Epithelial cell of prostate (primary cell): ENCODE measurements at regions not wholly inside any gene's neighbourhood (a gene's known extent, or its start where the extent isn't known, plus 50 kb on each side); places are given as distances from the start of the nearest gene placed in this dataset.
"Not testable (repeated sequence)": the region's sequence is repeated elsewhere in the genome, so short reads cannot be mapped to it uniquely, and the experiment has no call there.

ENCODE experiments used
- DNase-seq: peaks from one replicate; pipeline ENCODE4 v3.0.0-alpha.2; 2011; ENCODE audit warnings: low read depth, low spot score
- H3K27ac ChIP-seq: fragments of 450-650 bp; 2 replicates; pipeline ENCODE4 v1.5.1; 2017; ENCODE audit warnings: mild to moderate bottlenecking

GRCh38 chr6:109257494-109257893, 124.8 kb downstream of the CD164 start:
- H3K27ac ChIP-seq = no peak overlapping the region
- no peak for DNase-seq

GRCh38 chr6:109255946-109256640, 126.2 kb downstream of the CD164 start:
- no peak for DNase-seq
- H3K27ac ChIP-seq = no peak overlapping the region

GRCh38 chr6:109255087-109255486, 127.2 kb downstream of the CD164 start:
- no peak overlapping the region for H3K27ac ChIP-seq
- DNase-seq = no peak

- no peak for DNase-seq
- H3K27ac ChIP-seq = no peak overlapping the region
Observed at GRCh38 chr6:109253366-109253765, 128.9 kb downstream of the CD164 start.

GRCh38 chr6:109252261-109253041, 129.8 kb downstream of the CD164 start:
- H3K27ac ChIP-seq = no peak overlapping the region
- DNase-seq = no peak

- H3K27ac ChIP-seq = no peak overlapping the region
- no peak for DNase-seq
Observed at GRCh38 chr6:109251839-109252238, 130.4 kb downstream of the CD164 start.

GRCh38 chr6:109250544-109251156, 131.6 kb downstream of the CD164 start:
- not testable (repeated sequence) for H3K27ac ChIP-seq, DNase-seq

GRCh38 chr6:109243863-109244825, 138.1 kb downstream of the CD164 start:
- H3K27ac ChIP-seq = no peak overlapping the region

GRCh38 chr6:109242925-109243324, 139.3 kb downstream of the CD164 start:
- no peak overlapping the region for H3K27ac ChIP-seq
- no peak for DNase-seq

More at GRCh38 chr6:109243863-109244825, 138.1 kb downstream of the CD164 start:
- no peak for DNase-seq

- no peak overlapping the region for H3K27ac ChIP-seq
- DNase-seq = no peak
Observed at GRCh38 chr6:109242029-109242428, 140.2 kb downstream of the CD164 start.

- no peak overlapping the region for H3K27ac ChIP-seq
- DNase-seq = no peak
Observed at GRCh38 chr6:109241199-109241598, 141.1 kb downstream of the CD164 start.

- no peak for DNase-seq
- H3K27ac ChIP-seq = no peak overlapping the region
Observed at GRCh38 chr6:109240370-109241084, 141.7 kb downstream of the CD164 start.

GRCh38 chr6:109239651-109240321, 142.5 kb downstream of the CD164 start:
- DNase-seq = no peak
- peak overlapping the region; percentile 18 for H3K27ac ChIP-seq

GRCh38 chr6:109239160-109239559, 143.1 kb downstream of the CD164 start:
- no peak for DNase-seq
- H3K27ac ChIP-seq = peak overlapping the region; percentile 18

GRCh38 chr6:109238396-109238795, 143.1 kb downstream of the CEP57L1 start:
- DNase-seq = no peak

GRCh38 chr6:109237986-109238329, 142.7 kb downstream of the CEP57L1 start:
- H3K27ac ChIP-seq = no peak overlapping the region

More at GRCh38 chr6:109238396-109238795, 143.1 kb downstream of the CEP57L1 start:
- H3K27ac ChIP-seq = no peak overlapping the region

GRCh38 chr6:109237077-109237985, 142.0 kb downstream of the CEP57L1 start:
- H3K27ac ChIP-seq = no peak overlapping the region
- DNase-seq = no peak

More at GRCh38 chr6:109237986-109238329, 142.7 kb downstream of the CEP57L1 start:
- DNase-seq = no peak
